Cerebellar cortex (tissue), 1 donor: ENCODE measurements at regions not wholly inside any gene's neighbourhood (a gene's known extent, or its start where the extent isn't known, plus 50 kb on each side); places are given as distances from the start of the nearest gene placed in this dataset.
"Not testable (repeated sequence)": the region's sequence is repeated elsewhere in the genome, so short reads cannot be mapped to it uniquely, and the experiment has no call there.

Experiments used
- DNase-seq: peaks from one replicate; pipeline ENCODE4 v3.0.0-alpha.2; 2015; ENCODE audit warnings: low spot score

DNA sequence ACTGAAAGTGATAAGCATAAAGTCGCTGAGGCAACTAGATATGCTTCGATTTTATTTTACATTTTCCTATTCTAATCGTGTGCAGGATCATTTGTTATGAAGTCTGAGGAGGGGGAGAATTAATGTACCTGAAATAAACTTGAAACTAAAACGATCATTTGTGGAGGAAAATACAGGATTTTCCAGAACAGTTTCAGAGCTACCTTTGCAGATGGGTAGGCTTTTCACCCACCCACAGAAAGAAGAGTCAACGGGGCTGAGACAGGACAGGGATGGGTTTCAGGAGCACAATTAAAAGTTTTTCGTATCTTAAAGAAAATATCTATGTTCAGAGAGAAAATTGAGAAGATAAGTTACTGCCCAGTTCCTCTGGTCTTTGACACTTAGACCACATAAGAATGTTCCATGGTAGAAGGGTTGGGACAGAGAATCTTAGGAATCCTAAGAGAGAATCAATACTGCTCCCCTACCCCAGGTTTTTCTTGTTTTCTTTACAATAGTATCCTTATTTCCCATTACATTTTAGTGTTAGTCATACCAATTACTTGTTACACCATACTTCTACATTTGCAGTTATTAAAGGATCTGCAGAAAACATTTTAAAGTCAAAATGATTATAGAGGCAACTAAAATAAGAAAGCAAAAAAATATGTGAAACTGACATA, 211.4 kb downstream of the DEPDC1B start:
- DNase-seq: no peak

DNA sequence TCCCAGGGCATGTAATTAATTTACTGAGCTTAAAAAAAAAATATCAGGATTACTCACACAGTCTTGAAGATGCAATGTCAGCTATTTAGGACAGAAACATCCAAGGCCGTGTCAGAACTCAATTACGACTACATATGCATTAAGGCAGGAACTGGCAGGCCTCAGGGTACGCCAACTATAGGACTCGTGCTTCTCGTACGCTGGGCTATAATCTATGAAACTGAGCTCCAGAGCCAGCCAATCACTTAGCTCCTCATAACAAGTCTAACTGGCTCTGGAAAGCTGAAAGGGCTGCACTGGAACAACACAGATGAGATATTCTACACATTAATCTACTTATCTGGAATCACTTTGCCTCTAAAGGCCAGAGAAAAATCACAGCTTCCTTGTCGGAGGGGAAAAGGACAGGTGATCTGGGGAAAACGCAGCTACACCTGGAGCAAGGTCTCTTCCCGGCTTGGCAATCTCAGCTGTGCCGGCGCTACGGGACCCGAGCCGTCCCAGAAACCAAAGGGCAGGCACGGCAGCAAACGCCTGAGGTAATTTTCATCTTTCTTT, 212.0 kb downstream of the DEPDC1B start:
- DNase-seq: no peak

DNA sequence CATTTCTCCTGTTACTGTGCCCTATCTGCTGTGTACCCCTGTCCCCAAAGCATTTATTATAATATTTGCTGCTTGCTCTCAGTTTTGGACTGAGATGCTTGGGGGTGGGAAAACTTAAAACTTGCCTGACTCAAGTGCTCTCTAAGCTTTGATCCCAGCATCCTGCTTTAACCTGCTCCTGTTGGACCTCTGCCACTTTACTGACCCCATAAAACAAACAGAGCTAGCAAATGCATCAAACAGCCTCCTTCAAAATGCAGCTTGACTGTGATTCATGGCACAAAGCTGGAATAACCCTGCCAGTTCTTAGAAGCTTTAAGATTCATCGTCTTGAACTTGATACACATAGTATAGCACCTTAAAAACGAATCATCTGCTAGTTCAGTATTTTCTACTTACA, 212.5 kb downstream of the DEPDC1B start:
- no peak for DNase-seq

DNA sequence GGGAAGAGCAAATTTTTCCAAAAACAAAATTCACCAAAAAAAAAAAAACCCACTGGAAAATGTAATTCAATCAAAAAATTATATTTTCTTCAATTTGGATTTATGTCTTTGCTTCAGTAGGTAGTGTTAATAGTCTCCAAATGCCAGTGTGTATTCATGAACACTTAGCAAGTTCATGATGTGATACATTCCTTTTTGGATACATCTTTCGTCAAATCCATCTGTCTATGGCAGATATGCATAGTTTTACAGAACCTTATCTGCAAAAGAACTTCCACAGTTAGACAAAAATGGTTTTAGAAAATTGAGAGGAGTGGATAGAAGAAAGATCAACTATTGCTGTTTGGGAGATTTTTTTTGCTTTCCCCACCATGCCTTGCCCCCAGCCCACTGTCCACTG, 214.6 kb downstream of the DEPDC1B start:
- DNase-seq: no peak

DNA sequence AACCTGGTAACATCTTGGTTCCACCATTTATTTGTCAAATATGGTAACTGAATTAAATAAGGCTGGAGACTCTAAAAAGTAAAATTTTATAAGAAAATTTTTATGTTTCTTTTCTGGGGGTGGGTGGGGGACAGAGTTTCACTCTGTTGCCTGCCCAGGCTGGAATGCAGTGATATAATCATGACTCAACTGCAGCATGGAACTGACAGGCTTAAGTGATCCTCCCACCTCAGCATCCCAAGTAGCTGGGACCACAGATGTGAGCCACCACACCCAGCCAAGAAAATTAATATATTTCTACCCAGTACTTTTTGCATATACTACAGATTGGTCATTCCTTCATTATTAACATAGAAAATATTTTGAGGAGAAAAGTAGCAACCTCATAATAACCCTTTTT, 216.9 kb downstream of the DEPDC1B start:
- DNase-seq: no peak

DNA sequence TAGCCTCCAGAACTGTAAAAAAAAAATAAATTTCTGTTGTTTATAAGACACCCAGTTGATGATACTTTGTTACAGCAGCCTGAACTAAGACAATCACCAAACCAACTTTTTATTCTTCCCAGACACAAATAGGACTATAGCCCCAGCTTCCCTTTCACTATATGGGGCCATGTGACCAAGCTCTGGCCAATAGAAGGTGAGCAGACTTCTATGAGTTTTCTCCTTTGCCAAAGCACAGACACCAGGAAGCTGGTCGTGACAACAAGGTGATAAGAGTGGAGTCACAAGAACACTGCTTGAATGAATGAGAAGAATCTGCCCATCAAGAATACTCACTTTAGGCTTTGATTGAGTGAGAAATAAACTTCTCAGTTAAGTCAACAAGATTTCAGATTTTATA, 217.7 kb downstream of the DEPDC1B start:
- no peak for DNase-seq

GRCh38 chr5:60479542-60479941, 220.4 kb downstream of the DEPDC1B start:
- DNase-seq: no peak

GRCh38 chr5:60477849-60478248, 222.1 kb downstream of the DEPDC1B start:
- DNase-seq: no peak

GRCh38 chr5:60473654-60474053, 226.3 kb downstream of the DEPDC1B start:
- DNase-seq: no peak

DNA sequence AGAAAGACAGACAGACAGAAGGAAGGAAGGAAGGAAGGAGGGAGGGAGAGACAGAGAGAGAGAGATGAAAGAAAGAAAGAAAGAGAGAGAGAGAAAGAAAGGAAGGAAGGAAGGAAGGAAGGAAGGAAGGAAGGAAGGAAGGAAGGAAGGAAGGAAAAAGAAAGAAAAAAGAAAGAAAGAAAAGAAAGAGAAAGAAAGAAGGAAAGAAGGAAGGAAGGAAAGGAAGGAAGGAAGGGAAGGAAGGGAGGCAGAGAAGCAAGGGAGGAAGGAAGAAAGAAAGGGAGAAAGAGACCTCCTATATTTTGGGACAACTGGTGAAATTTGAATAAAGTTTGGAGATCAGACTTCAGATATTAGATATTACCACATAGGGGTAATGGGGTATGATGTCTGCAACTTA, 226.9 kb downstream of the DEPDC1B start:
- DNase-seq: not testable (repeated sequence)

- no peak for DNase-seq
These were observed 229.1 kb downstream of the DEPDC1B start for GRCh38 chr5:60470881-60471280.

GRCh38 chr5:60469286-60469685, 230.7 kb downstream of the DEPDC1B start:
- DNase-seq: no peak

DNA sequence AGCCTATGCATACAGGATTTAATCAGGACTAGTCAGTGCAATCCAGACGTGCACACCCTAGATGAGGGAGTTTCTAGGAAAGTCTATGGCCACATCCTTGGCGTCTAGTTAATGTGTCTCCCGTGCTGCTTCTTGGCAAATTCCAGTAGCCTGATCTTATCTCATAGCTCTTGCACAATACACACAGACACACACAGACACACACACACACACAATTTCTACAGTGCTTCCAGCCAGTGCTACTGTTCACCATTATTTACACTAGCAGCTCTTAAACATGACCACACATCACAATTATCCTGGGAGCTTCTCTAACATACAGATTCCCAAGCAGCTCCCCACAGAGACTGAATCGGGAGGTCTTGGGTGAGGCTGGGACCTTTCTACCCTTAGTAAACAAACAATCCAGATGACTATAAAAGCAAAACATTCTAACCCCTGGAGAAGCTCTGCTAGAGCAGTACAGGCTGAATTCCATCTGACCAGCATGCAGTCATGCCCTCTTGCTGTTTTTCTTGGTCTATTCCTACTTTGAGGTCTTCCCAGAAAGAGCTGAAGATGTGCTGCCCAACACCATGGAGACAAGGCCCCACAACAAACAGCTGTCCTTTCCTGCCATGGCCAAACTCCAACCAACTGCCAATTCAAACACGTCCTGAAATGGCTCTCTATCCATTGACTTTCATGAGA, 236.6 kb downstream of the DEPDC1B start:
- DNase-seq: no peak

DNA sequence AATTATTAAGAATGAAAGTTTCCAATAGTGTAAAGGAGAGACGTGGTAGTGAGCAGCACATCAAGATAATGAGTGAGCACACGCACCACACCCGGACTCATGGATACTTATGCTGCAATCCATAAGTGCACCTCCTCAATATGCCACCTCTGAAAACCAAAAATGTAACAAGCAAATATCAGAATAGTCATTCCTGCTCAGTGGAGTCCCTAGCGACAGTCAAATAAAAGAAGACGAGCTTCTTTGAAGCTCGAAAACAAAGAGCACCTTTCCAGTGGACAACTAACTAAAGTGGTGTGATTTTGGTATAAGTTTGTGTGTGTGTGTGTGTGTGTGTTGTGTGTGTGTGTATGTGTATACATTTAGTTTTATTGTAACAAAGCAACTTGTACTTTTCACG, 241.3 kb downstream of the DEPDC1B start:
- DNase-seq: no peak

GRCh38 chr5:60457233-60457632, 242.7 kb downstream of the DEPDC1B start:
- no peak for DNase-seq

DNA sequence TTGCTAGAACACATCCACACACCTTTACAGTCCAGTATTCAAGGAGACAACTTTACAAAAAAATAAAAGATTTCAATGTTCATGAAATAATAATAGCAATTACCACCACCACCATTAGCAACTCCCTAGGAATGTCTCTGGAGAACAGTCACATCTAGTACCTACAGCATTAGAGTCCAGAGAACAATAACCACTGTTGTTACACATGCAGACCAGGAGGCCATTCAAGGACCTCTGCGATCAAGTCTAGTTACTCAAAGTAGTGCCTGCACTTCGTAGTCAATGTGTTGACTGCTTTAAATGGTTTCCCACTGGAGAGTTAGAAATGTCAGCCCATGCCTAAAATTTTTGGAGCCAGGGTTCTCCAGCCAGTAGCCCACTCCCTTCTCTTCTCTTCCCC, 244.4 kb downstream of the DEPDC1B start:
- no peak for DNase-seq

- DNase-seq: not testable (repeated sequence)
These were observed 245.7 kb downstream of the DEPDC1B start for GRCh38 chr5:60454277-60454676.

DNA sequence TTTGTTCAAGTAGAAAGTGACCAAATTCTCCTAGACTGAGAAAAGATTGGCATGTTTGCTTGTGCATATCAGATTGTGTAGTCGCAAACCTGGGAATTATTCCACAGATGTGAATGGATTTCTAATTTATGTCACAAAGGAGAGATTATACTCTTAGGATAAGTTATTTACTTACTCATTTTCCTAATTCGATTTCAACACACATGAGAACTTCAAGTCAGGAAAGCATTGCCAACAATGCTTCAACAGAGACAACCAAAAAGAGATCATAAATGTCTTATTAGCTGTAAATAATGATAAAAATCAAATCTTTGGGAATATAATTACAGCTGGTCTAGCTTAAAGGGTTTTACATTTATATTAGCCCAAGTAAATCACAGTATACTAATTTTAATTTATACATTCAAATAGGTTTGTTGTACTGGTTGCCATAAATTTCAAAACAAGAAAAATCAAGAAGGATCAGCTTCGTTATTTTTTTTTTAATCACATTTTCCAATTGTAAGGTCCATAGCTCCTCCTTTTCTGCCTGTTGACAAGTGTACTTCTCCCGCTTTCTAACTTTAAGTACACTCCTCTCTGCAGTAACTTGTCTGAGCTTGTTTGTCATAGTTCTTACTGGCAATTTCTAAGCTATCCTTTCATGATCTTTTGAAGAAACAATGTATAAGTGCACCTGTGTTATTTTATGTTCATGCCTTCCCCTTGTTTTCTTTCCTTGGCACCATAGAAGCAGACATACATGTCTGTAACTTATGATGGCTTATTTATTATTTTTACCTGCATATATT, 246.6 kb downstream of the DEPDC1B start:
- no peak for DNase-seq

- no peak for DNase-seq
These were observed 251.4 kb downstream of the DEPDC1B start for GRCh38 chr5:60448600-60448999.

DNA sequence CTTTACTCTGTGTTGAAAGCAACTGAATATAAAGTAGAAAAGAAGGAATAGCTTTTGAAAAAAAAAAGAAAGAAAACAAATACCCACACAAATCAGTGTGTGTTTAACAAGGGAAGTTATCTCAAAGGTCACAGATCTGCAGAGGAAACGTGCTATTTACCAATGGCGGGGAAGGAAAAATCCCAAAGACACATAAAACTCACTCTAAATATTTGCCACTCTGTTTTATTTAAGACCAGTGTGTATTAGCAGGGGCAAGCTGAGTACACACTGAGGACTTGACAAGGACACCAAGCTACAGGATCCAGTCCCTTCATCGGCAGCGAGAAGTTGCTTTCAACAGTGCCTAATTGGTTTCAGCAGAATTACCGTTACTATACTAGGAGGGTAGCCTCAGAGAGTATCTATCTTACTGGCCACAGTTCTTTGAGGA, 252.5 kb downstream of the DEPDC1B start:
- no peak for DNase-seq

DNA sequence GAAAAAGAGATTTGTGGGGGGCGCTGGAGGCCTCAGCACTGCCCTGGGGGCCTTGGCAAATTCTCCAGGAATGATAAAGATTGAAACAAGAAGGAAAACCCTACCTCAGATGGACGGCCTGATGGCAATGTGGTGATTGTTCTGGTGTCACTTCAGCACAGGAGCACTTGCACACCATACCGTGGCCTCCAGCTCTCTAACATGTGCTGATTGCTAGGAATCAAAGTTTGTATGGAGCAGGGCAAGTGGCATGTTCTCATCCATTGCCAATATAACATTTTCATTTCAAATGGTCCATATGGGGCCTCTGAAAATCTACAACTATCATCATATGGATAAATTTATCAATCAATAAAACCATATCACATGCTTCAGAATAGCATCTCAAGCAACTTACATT, 253.0 kb downstream of the DEPDC1B start:
- no peak for DNase-seq

DNA sequence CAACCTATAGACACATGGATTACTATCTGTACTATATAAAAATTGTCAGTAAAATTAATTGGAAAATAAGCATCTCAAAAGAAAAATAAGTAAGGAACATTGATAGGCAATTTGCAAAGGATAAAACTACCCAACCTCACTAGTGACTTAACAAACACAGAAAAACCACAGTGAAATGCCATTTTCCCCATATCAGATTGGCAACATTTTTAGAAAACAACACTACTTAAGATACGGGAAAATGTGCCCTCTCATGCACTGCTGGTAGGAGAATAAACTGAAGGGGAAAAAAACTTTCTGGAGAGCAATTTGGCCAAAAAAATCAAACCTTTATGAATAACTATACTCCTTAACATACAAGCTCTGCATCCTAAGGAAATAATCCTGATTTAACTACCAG, 254.0 kb downstream of the DEPDC1B start:
- DNase-seq: no peak

DNA sequence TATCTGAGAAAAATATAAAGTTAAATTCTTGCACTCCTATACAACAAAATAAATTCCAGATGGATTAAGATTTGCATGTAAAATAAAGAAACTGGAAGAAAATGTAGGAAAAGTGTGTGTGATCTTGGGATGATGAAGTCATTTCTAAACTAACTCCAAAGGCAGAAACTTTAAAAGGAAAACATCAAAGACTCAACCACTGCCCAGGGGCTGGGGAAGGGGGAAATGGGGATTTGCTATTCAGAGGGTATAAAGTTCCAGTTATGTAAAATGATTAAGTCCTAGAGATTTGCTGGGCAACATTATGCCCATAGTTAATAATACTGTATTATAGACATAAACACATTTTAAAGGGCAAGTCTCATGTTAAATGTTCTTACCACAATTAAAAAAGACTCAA, 254.5 kb downstream of the DEPDC1B start:
- DNase-seq: no peak
